Mucosa of descending colon (tissue), 3 donors: ENCODE measurements at regions not wholly inside any gene's neighbourhood (a gene's known extent, or its start where the extent isn't known, plus 50 kb on each side); places are given as distances from the start of the nearest gene placed in this dataset.

ENCODE experiments used
- ATAC-seq: fragments of 200-7000 bp; cut with Tn5 transposase; one replicate; pipeline ENCODE4 v1.9.1; 2020; ENCODE audit warnings: mild to moderate bottlenecking, moderate library complexity
- DNase-seq, 3 donors: peaks; one replicate each; pipeline ENCODE4 v3.0.0-alpha.2; 2020
- H3K36me3 ChIP-seq: fragments of 200-600 bp; one replicate; pipeline ENCODE4 v1.8.0; 2021; ENCODE audit warnings: low read depth, mild to moderate bottlenecking
- H3K4me1 ChIP-seq: fragments of 200-600 bp; one replicate; pipeline ENCODE4 v1.8.0; 2021; ENCODE audit warnings: low read depth, mild to moderate bottlenecking
- H3K4me3 ChIP-seq: fragments of 200-600 bp; one replicate; pipeline ENCODE4 v1.8.0; 2021; ENCODE audit warnings: mild to moderate bottlenecking
- H3K9me3 ChIP-seq: fragments of 200-600 bp; one replicate; pipeline ENCODE4 v1.8.0; 2021; ENCODE audit warnings: mild to moderate bottlenecking
- intact Hi-C, 2 donors: fragments of 100-400 bp; cut with DNase I in 1 of 2; cut with micrococcal nuclease in 1 of 2; formaldehyde crosslinking; loops; one replicate each; pipeline versions ENCODE4 v1.11.0 to v1.11.1; 2022; cut with DNase I, micrococcal nuclease
- TF ChIP-seq, protein P1 (sequence below): fragments of 200-600 bp; IDR thresholded peaks from one replicate; pipeline ENCODE4 v1.8.0; 2022; ENCODE audit warnings: antibody characterized with exemption, mild to moderate bottlenecking
- donor health status: DM: no; HTN: no; CAD: no; lungs with moderate emphysema.
- donor health status: DM: no; HTN: no; CAD: no.
- donor health status: DM: no; HTN: yes; CAD: no.

- no peak overlapping the region for H3K4me3 ChIP-seq
- no peak for ATAC-seq
- H3K36me3 ChIP-seq, result no peaks in the 10 kb centered on the region
- DNase-seq, result no peak
- intact Hi-C loops, result no loop called here
- TF ChIP-seq, protein P1, sequence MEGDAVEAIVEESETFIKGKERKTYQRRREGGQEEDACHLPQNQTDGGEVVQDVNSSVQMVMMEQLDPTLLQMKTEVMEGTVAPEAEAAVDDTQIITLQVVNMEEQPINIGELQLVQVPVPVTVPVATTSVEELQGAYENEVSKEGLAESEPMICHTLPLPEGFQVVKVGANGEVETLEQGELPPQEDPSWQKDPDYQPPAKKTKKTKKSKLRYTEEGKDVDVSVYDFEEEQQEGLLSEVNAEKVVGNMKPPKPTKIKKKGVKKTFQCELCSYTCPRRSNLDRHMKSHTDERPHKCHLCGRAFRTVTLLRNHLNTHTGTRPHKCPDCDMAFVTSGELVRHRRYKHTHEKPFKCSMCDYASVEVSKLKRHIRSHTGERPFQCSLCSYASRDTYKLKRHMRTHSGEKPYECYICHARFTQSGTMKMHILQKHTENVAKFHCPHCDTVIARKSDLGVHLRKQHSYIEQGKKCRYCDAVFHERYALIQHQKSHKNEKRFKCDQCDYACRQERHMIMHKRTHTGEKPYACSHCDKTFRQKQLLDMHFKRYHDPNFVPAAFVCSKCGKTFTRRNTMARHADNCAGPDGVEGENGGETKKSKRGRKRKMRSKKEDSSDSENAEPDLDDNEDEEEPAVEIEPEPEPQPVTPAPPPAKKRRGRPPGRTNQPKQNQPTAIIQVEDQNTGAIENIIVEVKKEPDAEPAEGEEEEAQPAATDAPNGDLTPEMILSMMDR, result no peak
- peaks cover 3% of the 10 kb centered on the region for H3K9me3 ChIP-seq
- no peaks in the 10 kb centered on the region for H3K4me1 ChIP-seq
Observed at GRCh38 chr16:51699686-51700396, 548.8 kb upstream of the SALL1 start.

- ATAC-seq, result no peak
Observed at GRCh38 chr16:51698647-51699046, 547.6 kb upstream of the SALL1 start.

GRCh38 chr16:51697454-51697853 lies 546.4 kb upstream of the SALL1 start:
- Histone ChIP-seq H3K4me3 (no peak overlapping the region), H3K9me3 (no peaks in the 10 kb centered on the region), H3K4me1 (no peaks in the 10 kb centered on the region), H3K36me3 (no peaks in the 10 kb centered on the region)
- DNase-seq (no peak), ATAC-seq (no peak)
- intact Hi-C loops, result no loop called here
- TF ChIP-seq, protein P1, result no peak

More at GRCh38 chr16:51698647-51699046, 547.6 kb upstream of the SALL1 start:
- intact Hi-C loops, result no loop called here
- TF ChIP-seq, protein P1, result no peak
- Histone ChIP-seq H3K36me3 (no peaks in the 10 kb centered on the region), H3K4me3 (no peak overlapping the region), H3K9me3 (no peaks in the 10 kb centered on the region), H3K4me1 (no peaks in the 10 kb centered on the region)
- no peak for DNase-seq

- DNase-seq (no peak), ATAC-seq (peak; percentile 13)
- Histone ChIP-seq H3K36me3 (no peaks in the 10 kb centered on the region), H3K9me3 (no peaks in the 10 kb centered on the region), H3K4me3 (no peak overlapping the region), H3K4me1 (no peaks in the 10 kb centered on the region)
- intact Hi-C loops, result no loop called here
- TF ChIP-seq, protein P1, result no peak
Observed at GRCh38 chr16:51696376-51696775, 545.3 kb upstream of the SALL1 start.

GRCh38 chr16:51691109-51691508 lies 540.0 kb upstream of the SALL1 start:
- H3K4me3 ChIP-seq, result no peak overlapping the region
- TF ChIP-seq, protein P1, result no peak
- DNase-seq, result no peak
- peaks cover 2% of the 10 kb centered on the region for H3K9me3 ChIP-seq
- ATAC-seq, result no peak
- intact Hi-C loops, result no loop called here
- no peaks in the 10 kb centered on the region for H3K36me3 ChIP-seq
- H3K4me1 ChIP-seq, result no peaks in the 10 kb centered on the region
